ENCODE measurements at regions not wholly inside any gene's neighbourhood (a gene's known extent, or its start where the extent isn't known, plus 50 kb on each side); places are given as distances from the start of the nearest gene placed in this dataset.
"Not testable (repeated sequence)": the region's sequence is repeated elsewhere in the genome, so short reads cannot be mapped to it uniquely, and the experiment has no call there.

GRCh38 chr1:234823191-234824176, 213.5 kb upstream of the IRF2BP2 start (continued):
- TF ChIP-seq ZNF449 (tag by site-specific recombination; IDR thresholded peaks at IDR 0.05) (no peak), ZNF664 (tag by site-specific recombination; IDR thresholded peaks at IDR 0.05) (no peak), GLI4 (tag by site-specific recombination; IDR thresholded peaks at IDR 0.05) (no peak), ZXDB (tag by site-specific recombination; IDR thresholded peaks at IDR 0.05) (no peak)

- Histone ChIP-seq H3K4me1 (ENCODE audit: control insufficient read depth, insufficient read depth, low read length) (no peaks in the 10 kb centered on the region), H3K9me3 (ENCODE audit: control insufficient read depth, insufficient read depth, low read depth, low read length) (no peaks in the 10 kb centered on the region), H3K27ac (ENCODE audit: extremely low read depth, low read depth, low read length) (no peak overlapping the region), H3K4me3 (ENCODE audit: low read depth, low read length) (no peak overlapping the region), H3K36me3 (ENCODE audit: control insufficient read depth in 2 of 2, insufficient read depth in 1 of 2, low read length in 2 of 2) (no peaks in the 10 kb centered on the region)
- no peak for TF ChIP-seq ZNF146 (tag by site-specific recombination; IDR thresholded peaks at IDR 0.05)
- ChIA-PET POLR2A (no interaction called here), CTCF (no interaction called here)
Observed at GRCh38 chr1:234821840-234822239, 211.9 kb upstream of the IRF2BP2 start.

GRCh38 chr1:234820597-234820996, 210.6 kb upstream of the IRF2BP2 start:
- Histone ChIP-seq H3K4me1 (ENCODE audit: control insufficient read depth, insufficient read depth, low read length) (no peaks in the 10 kb centered on the region), H3K4me3 (ENCODE audit: low read depth, low read length) (no peak overlapping the region), H3K27ac (ENCODE audit: extremely low read depth, low read depth, low read length) (no peak overlapping the region), H3K9me3 (ENCODE audit: control insufficient read depth, insufficient read depth, low read depth, low read length) (no peaks in the 10 kb centered on the region), H3K36me3 (ENCODE audit: control insufficient read depth in 2 of 2, insufficient read depth in 1 of 2, low read length in 2 of 2) (no peaks in the 10 kb centered on the region)
- CTCF ChIA-PET: no interaction called here
- POLR2A ChIA-PET: no interaction called here
- TF ChIP-seq ZNF202 (tag by site-specific recombination; IDR thresholded peaks at IDR 0.05; ENCODE audit: borderline replicate concordance) (no peak), FEZF1 (tag by site-specific recombination; IDR thresholded peaks at IDR 0.05) (no peak), ZNF169 (tag by site-specific recombination; IDR thresholded peaks at IDR 0.05) (no peak), ZNF747 (tag by site-specific recombination; IDR thresholded peaks at IDR 0.05) (no peak), ZNF175 (tag by site-specific recombination; IDR thresholded peaks at IDR 0.05) (no peak), TRIM28 (IDR thresholded peaks at IDR 0.05; ENCODE audit: borderline replicate concordance, low read length) (no peak), ZNF776 (tag by site-specific recombination; IDR thresholded peaks at IDR 0.05; ENCODE audit: borderline replicate concordance) (no peak), YY1 (tag by site-specific recombination; IDR thresholded peaks at IDR 0.05) (no peak), ZNF140 (tag by site-specific recombination; IDR thresholded peaks at IDR 0.05) (no peak), ZNF596 (tag by site-specific recombination; IDR thresholded peaks at IDR 0.05) (no peak), GFI1B (tag by site-specific recombination; IDR thresholded peaks at IDR 0.05) (no peak), ZNF280D (tag by site-specific recombination; IDR thresholded peaks at IDR 0.05) (no peak), ZNF501 (tag by site-specific recombination; IDR thresholded peaks at IDR 0.05) (no peak), ZNF155 (tag by site-specific recombination; IDR thresholded peaks at IDR 0.05) (no peak), ZNF10 (tag by site-specific recombination; IDR thresholded peaks at IDR 0.05) (no peak), IKZF3 (tag by site-specific recombination; IDR thresholded peaks at IDR 0.05) (no peak)

- H3K27ac ChIP-seq (ENCODE audit: extremely low read depth, low read depth, low read length); H3K36me3 ChIP-seq (ENCODE audit: control insufficient read depth in 2 of 2, insufficient read depth in 1 of 2, low read length in 2 of 2); H3K4me1 ChIP-seq (ENCODE audit: control insufficient read depth, insufficient read depth, low read length); H3K9me3 ChIP-seq (ENCODE audit: control insufficient read depth, insufficient read depth, low read depth, low read length); CTCF ChIA-PET; POLR2A ChIA-PET; H3K4me3 ChIP-seq (ENCODE audit: low read depth, low read length): not testable (repeated sequence)
Observed at GRCh38 chr1:234819845-234820244, 209.9 kb upstream of the IRF2BP2 start.

GRCh38 chr1:234818040-234818387, 208.0 kb upstream of the IRF2BP2 start:
- H3K36me3 ChIP-seq (ENCODE audit: control insufficient read depth in 2 of 2, insufficient read depth in 1 of 2, low read length in 2 of 2); H3K4me3 ChIP-seq (ENCODE audit: low read depth, low read length); H3K9me3 ChIP-seq (ENCODE audit: control insufficient read depth, insufficient read depth, low read depth, low read length); POLR2A ChIA-PET; H3K27ac ChIP-seq (ENCODE audit: extremely low read depth, low read depth, low read length); H3K4me1 ChIP-seq (ENCODE audit: control insufficient read depth, insufficient read depth, low read length): not testable (repeated sequence)
- CTCF ChIA-PET: interaction anchor here (0.7 kb wide), 1 partner anchor 319 kb away, joined by 4 read pairs; no protein-coding TSS in a partner anchor

Measured in HEK293 (cell line).